ENCODE measurements at regions not wholly inside any gene's neighbourhood (a gene's known extent, or its start where the extent isn't known, plus 50 kb on each side); places are given as distances from the start of the nearest gene placed in this dataset.

DNA sequence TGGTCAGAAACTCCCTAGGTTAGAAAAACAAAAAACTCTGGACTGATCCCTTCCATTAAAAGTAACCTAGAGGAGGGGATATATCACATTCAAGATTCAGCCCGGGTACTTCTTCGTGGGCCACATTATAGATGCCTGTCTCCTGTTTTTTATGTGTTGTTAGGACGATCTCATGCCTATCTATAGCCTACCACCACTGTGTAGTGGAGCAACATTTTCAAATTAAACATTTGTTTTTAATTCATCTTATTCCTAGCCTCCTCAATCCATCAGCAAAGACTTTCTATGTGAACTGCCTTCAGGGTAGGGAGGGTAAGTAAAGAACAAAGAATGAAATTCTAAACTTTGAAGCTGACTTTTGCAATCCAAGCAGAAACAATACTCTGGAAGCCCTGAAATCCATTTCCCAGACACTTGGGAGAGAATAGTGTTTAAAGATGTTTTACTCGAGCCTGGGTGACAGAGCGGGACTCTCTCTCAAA lies 379.4 kb downstream of the ANXA1 start:
- no peak overlapping the region for H3K27ac ChIP-seq (ENCODE audit: low read depth in 2 of 2, low read length in 1 of 2)
- TF ChIP-seq JUND (IDR thresholded peaks at IDR 0.05) = no peak
- no peak for TF ChIP-seq CHD2 (IDR thresholded peaks at IDR 0.05; ENCODE audit: low read length, partially characterized antibody)
- TF ChIP-seq TEAD4 (IDR thresholded peaks at IDR 0.05; ENCODE audit: borderline replicate concordance, insufficient read depth) = no peak
- TF ChIP-seq YY1 (IDR thresholded peaks at IDR 0.05; ENCODE audit: low read depth) = no peak
- TF ChIP-seq, protein P1, sequence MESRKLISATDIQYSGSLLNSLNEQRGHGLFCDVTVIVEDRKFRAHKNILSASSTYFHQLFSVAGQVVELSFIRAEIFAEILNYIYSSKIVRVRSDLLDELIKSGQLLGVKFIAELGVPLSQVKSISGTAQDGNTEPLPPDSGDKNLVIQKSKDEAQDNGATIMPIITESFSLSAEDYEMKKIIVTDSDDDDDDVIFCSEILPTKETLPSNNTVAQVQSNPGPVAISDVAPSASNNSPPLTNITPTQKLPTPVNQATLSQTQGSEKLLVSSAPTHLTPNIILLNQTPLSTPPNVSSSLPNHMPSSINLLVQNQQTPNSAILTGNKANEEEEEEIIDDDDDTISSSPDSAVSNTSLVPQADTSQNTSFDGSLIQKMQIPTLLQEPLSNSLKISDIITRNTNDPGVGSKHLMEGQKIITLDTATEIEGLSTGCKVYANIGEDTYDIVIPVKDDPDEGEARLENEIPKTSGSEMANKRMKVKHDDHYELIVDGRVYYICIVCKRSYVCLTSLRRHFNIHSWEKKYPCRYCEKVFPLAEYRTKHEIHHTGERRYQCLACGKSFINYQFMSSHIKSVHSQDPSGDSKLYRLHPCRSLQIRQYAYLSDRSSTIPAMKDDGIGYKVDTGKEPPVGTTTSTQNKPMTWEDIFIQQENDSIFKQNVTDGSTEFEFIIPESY (IDR thresholded peaks at IDR 0.05; ENCODE audit: borderline replicate concordance, low read depth) = no peak
- no peak for TF ChIP-seq NFIC (IDR thresholded peaks at IDR 0.05; ENCODE audit: borderline replicate concordance)
- TF ChIP-seq, protein P2, sequence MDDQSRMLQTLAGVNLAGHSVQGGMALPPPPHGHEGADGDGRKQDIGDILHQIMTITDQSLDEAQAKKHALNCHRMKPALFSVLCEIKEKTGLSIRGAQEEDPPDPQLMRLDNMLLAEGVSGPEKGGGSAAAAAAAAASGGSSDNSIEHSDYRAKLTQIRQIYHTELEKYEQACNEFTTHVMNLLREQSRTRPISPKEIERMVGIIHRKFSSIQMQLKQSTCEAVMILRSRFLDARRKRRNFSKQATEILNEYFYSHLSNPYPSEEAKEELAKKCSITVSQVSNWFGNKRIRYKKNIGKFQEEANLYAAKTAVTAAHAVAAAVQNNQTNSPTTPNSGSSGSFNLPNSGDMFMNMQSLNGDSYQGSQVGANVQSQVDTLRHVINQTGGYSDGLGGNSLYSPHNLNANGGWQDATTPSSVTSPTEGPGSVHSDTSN (IDR thresholded peaks at IDR 0.05) = no peak
- TF ChIP-seq FOXM1 (IDR thresholded peaks at IDR 0.05; ENCODE audit: low read depth) = no peak
- POLR2A ChIA-PET = no interaction called here
- no peaks in the 10 kb centered on the region for H3K27me3 ChIP-seq (ENCODE audit: insufficient read depth)
- no peak overlapping the region for H3K4me2 ChIP-seq
- H3K4me1 ChIP-seq (ENCODE audit: control insufficient read depth in 1 of 2, insufficient read depth in 2 of 2, low read depth in 1 of 2, low read length in 1 of 2) = no peaks in the 10 kb centered on the region
- CTCF ChIA-PET = no interaction called here
- WGBS (ENCODE audit: low lambda C conversion rate) = 29% methylated on average over 5 of the region's 5 CpGs
- no peaks in the 10 kb centered on the region for H3K79me2 ChIP-seq (ENCODE audit: insufficient read depth)
- no peaks in the 10 kb centered on the region for H3K9me3 ChIP-seq
- no peaks in the 10 kb centered on the region for H3F3A ChIP-seq (replicated peaks; ENCODE audit: insufficient read depth)
- no peak overlapping the region for H2AFZ ChIP-seq (ENCODE audit: low read depth)
- no peak overlapping the region for H3K4me3 ChIP-seq (ENCODE audit: low read depth in 2 of 2, low read length in 1 of 2)
- no peaks in the 10 kb centered on the region for H4K20me1 ChIP-seq (ENCODE audit: insufficient read depth)
- H3K9ac ChIP-seq = no peak overlapping the region
- H3K9me2 ChIP-seq = no peaks in the 10 kb centered on the region
- no peak for DNase-seq
- no peaks in the 10 kb centered on the region for H3K36me3 ChIP-seq (replicated peaks in 1 of 2; ENCODE audit: control insufficient read depth in 1 of 2, insufficient read depth in 2 of 2, low read length in 1 of 2)

DNA sequence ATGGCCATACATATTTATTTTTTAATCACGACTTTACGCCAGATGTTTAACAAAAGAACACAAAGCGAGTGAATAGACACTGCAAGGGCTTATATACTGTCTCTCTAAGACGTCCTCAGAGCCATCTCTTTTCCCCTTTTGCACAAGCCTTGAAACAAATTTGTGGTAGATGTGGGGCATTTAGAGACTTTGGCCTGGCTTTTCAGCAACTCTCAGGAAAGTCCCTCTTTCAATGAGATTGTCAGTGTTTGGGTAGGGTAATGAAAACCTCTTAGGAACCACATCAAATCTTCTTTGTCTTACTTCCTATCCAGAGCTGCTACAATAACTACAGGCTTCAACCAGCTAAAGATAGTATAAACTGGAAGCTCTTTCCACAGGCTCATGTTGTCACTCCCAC lies 380.0 kb downstream of the ANXA1 start:
- no peaks in the 10 kb centered on the region for H4K20me1 ChIP-seq (ENCODE audit: insufficient read depth)
- H3K4me2 ChIP-seq = no peak overlapping the region

More for the DNA sequence above, 380.0 kb downstream of the ANXA1 start:
- H3K9ac ChIP-seq = no peak overlapping the region
- no peak overlapping the region for H3K4me3 ChIP-seq (ENCODE audit: low read depth in 2 of 2, low read length in 1 of 2)
- no peaks in the 10 kb centered on the region for H3K9me3 ChIP-seq
- ChIA-PET CTCF (no interaction called here), POLR2A (no interaction called here)
- H2AFZ ChIP-seq (ENCODE audit: low read depth) = no peak overlapping the region
- no peaks in the 10 kb centered on the region for H3K36me3 ChIP-seq (replicated peaks in 1 of 2; ENCODE audit: control insufficient read depth in 1 of 2, insufficient read depth in 2 of 2, low read length in 1 of 2)
- H3F3A ChIP-seq (replicated peaks; ENCODE audit: insufficient read depth) = no peaks in the 10 kb centered on the region
- no peaks in the 10 kb centered on the region for H3K79me2 ChIP-seq (ENCODE audit: insufficient read depth)
- no peaks in the 10 kb centered on the region for H3K27me3 ChIP-seq (ENCODE audit: insufficient read depth)
- H3K27ac ChIP-seq (ENCODE audit: low read depth in 2 of 2, low read length in 1 of 2) = no peak overlapping the region
- TF ChIP-seq SIN3A (IDR thresholded peaks at IDR 0.05; ENCODE audit: borderline replicate concordance, low read depth, low read length) (no peak), JUND (IDR thresholded peaks at IDR 0.05) (no peak), NFIC (IDR thresholded peaks at IDR 0.05; ENCODE audit: borderline replicate concordance) (no peak), EP300 (IDR thresholded peaks at IDR 0.05; ENCODE audit: borderline replicate concordance in 1 of 2, low read depth in 1 of 2, low read length in 1 of 2) (no peak), TAF1 (IDR thresholded peaks at IDR 0.05; ENCODE audit: borderline replicate concordance, low read depth, low read length) (no peak), FOSL2 (IDR thresholded peaks at IDR 0.05; ENCODE audit: borderline replicate concordance, low read depth) (no peak), MXI1 (IDR thresholded peaks at IDR 0.05; ENCODE audit: low read depth, low read length) (no peak), GABPA (IDR thresholded peaks at IDR 0.05; ENCODE audit: low read depth) (no peak), RFX5 (IDR thresholded peaks at IDR 0.05; ENCODE audit: low read length) (no peak), ELF1 (IDR thresholded peaks at IDR 0.05) (no peak), FOXJ3 (CRISPR knock-in tag; IDR thresholded peaks at IDR 0.05) (no peak), MEF2A (IDR thresholded peaks at IDR 0.05; ENCODE audit: borderline replicate concordance, low read depth) (no peak), RCOR1 (IDR thresholded peaks at IDR 0.05; ENCODE audit: low read length) (no peak)
- TF ChIP-seq, protein P3, sequence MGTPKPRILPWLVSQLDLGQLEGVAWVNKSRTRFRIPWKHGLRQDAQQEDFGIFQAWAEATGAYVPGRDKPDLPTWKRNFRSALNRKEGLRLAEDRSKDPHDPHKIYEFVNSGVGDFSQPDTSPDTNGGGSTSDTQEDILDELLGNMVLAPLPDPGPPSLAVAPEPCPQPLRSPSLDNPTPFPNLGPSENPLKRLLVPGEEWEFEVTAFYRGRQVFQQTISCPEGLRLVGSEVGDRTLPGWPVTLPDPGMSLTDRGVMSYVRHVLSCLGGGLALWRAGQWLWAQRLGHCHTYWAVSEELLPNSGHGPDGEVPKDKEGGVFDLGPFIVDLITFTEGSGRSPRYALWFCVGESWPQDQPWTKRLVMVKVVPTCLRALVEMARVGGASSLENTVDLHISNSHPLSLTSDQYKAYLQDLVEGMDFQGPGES (IDR thresholded peaks at IDR 0.05; ENCODE audit: low read depth, low read length) = no peak
- TF ChIP-seq, protein P4, sequence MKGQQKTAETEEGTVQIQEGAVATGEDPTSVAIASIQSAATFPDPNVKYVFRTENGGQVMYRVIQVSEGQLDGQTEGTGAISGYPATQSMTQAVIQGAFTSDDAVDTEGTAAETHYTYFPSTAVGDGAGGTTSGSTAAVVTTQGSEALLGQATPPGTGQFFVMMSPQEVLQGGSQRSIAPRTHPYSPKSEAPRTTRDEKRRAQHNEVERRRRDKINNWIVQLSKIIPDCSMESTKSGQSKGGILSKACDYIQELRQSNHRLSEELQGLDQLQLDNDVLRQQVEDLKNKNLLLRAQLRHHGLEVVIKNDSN (IDR thresholded peaks at IDR 0.05; ENCODE audit: borderline replicate concordance, low read depth) = no peak
- TF ChIP-seq, protein P5, sequence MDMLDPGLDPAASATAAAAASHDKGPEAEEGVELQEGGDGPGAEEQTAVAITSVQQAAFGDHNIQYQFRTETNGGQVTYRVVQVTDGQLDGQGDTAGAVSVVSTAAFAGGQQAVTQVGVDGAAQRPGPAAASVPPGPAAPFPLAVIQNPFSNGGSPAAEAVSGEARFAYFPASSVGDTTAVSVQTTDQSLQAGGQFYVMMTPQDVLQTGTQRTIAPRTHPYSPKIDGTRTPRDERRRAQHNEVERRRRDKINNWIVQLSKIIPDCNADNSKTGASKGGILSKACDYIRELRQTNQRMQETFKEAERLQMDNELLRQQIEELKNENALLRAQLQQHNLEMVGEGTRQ (IDR thresholded peaks at IDR 0.05; ENCODE audit: borderline replicate concordance, low read depth, low read length) = no peak
- no peaks in the 10 kb centered on the region for H3K4me1 ChIP-seq (ENCODE audit: control insufficient read depth in 1 of 2, insufficient read depth in 2 of 2, low read depth in 1 of 2, low read length in 1 of 2)
- DNase-seq = no peak
- H3K9me2 ChIP-seq = no peaks in the 10 kb centered on the region
- WGBS (ENCODE audit: low lambda C conversion rate) = 16% methylated on average over 4 of the region's 4 CpGs

All from SK-N-SH (cell line).